GM21825 (cell line): ENCODE measurements at regions not wholly inside any gene's neighbourhood (a gene's known extent, or its start where the extent isn't known, plus 50 kb on each side); places are given as distances from the start of the nearest gene placed in this dataset.

Experiments used
- ATAC-seq: cut with Tn5 transposase; IDR thresholded peaks from one replicate; pipeline ENCODE4 v1.9.1; 2021; ENCODE audit warnings: mild to moderate bottlenecking, moderate library complexity; ENCODE audit not compliant: unreplicated experiment

- ATAC-seq, result no peak
Observed at GRCh38 chr5:32504329-32504988, 59.9 kb upstream of the ZFR start.

GRCh38 chr5:32503261-32503660 is 58.7 kb upstream of the ZFR start:
- ATAC-seq, result no peak

GRCh38 chr5:32501071-32502002 is 56.8 kb upstream of the ZFR start:
- no peak for ATAC-seq

GRCh38 chr5:32500181-32500580 is 55.6 kb upstream of the ZFR start:
- no peak for ATAC-seq

- no peak for ATAC-seq
Observed at GRCh38 chr5:32499261-32499660, 54.7 kb upstream of the ZFR start.

- no peak for ATAC-seq
Observed at GRCh38 chr5:32498484-32498883, 53.9 kb upstream of the ZFR start.

GRCh38 chr5:32496104-32496503 is 51.6 kb upstream of the ZFR start:
- ATAC-seq, result no peak

GRCh38 chr5:32494827-32495226 is 50.3 kb upstream of the ZFR start:
- no peak for ATAC-seq
